DND-41 (cell line): ENCODE measurements at regions not wholly inside any gene's neighbourhood (a gene's known extent, or its start where the extent isn't known, plus 50 kb on each side); places are given as distances from the start of the nearest gene placed in this dataset.
A peak's percentile ranks its signal among the peaks of the same experiment; 100 is the strongest.

Source experiments
- CTCF ChIP-seq: IDR thresholded peaks from 2 replicates; pipeline ENCODE4 v1.5.1; 2012; ENCODE audit warnings: borderline replicate concordance, low read length, moderate library complexity, mild to moderate bottlenecking; ENCODE audit not compliant: poor library complexity, severe bottlenecking; ENCODE audit errors: extremely low read depth
- EZH2 ChIP-seq: IDR thresholded peaks from 3 replicates; pipeline ENCODE4 v1.6.1; 2012; ENCODE audit warnings: borderline replicate concordance, low read depth, mild to moderate bottlenecking, moderate library complexity, low read length, inconsistent platforms; ENCODE audit not compliant: severe bottlenecking

GRCh38 chr9:18255158-18255629 lies 218.8 kb upstream of the ADAMTSL1 start:
- TF ChIP-seq CTCF: peak; percentile 87
- no peak for TF ChIP-seq EZH2
